Stimulated activated CD4-positive, alpha-beta T cell treated with anti-CD3 and anti-CD28 coated beads, Interleukin-4, amount 100 ng/mL, for 48 hours (primary cell): ENCODE measurements at regions not wholly inside any gene's neighbourhood (a gene's known extent, or its start where the extent isn't known, plus 50 kb on each side); places are given as distances from the start of the nearest gene placed in this dataset.

Source experiments
- DNase-seq, 2 donors: peaks; one replicate each; pipeline ENCODE4 v3.0.0-alpha.2; 2020; ENCODE audit warnings: low read depth in 2 of 2

GRCh38 chr5:82338771-82339373 lies 60.7 kb upstream of the RPS23 start:
- DNase-seq = no peak

- no peak for DNase-seq
Measured at GRCh38 chr5:82336959-82337351, 58.8 kb upstream of the RPS23 start.

GRCh38 chr5:82336226-82336958 lies 58.2 kb upstream of the RPS23 start:
- DNase-seq = no peak

GRCh38 chr5:82335806-82336205 lies 57.7 kb upstream of the RPS23 start:
- no peak for DNase-seq

- DNase-seq = no peak
Measured at GRCh38 chr5:82334856-82335255, 56.7 kb upstream of the RPS23 start.

- no peak for DNase-seq
Measured at GRCh38 chr5:82334085-82334692, 56.0 kb upstream of the RPS23 start.

GRCh38 chr5:82332886-82333615 lies 54.9 kb upstream of the RPS23 start:
- no peak for DNase-seq

- no peak for DNase-seq
Measured at GRCh38 chr5:82332064-82332855, 54.1 kb upstream of the RPS23 start.

- DNase-seq = no peak
Measured at GRCh38 chr5:82331557-82331956, 53.4 kb upstream of the RPS23 start.

- DNase-seq = no peak
Measured at GRCh38 chr5:82330530-82331270, 52.5 kb upstream of the RPS23 start.

- DNase-seq = no peak
Measured at GRCh38 chr5:82329393-82329792, 51.2 kb upstream of the RPS23 start.
